Liver (tissue), 7 donors: ENCODE measurements at regions not wholly inside any gene's neighbourhood (a gene's known extent, or its start where the extent isn't known, plus 50 kb on each side); places are given as distances from the start of the nearest gene placed in this dataset.

Source experiments
- DNase-seq: peaks from one replicate; pipeline ENCODE4 v3.0.0-alpha.2; 2017; ENCODE audit warnings: low spot score
- H3K27ac ChIP-seq, 2 donors: one replicate each; pipeline ENCODE4 v1.7.0; 2013; ENCODE audit warnings: inconsistent platforms in 2 of 2, low read length in 2 of 2, control low read depth in 1 of 2, low read depth in 1 of 2, mild to moderate bottlenecking in 1 of 2
- H3K27me3 ChIP-seq, 4 donors: one replicate each; pipeline versions ENCODE4 v1.6.1 to v1.7.0; 2013; ENCODE audit warnings: low read length in 3 of 4, inconsistent platforms in 1 of 4, mild to moderate bottlenecking in 1 of 4, moderate library complexity in 1 of 4; ENCODE audit not compliant: control insufficient read depth in 4 of 4, insufficient read depth in 4 of 4
- H3K36me3 ChIP-seq, 4 donors: one replicate each; pipeline versions ENCODE4 v1.6.1 to v1.7.0; 2013; ENCODE audit warnings: low read length in 3 of 4, mild to moderate bottlenecking in 3 of 4, low read depth in 1 of 4, moderate library complexity in 1 of 4; ENCODE audit not compliant: control insufficient read depth in 4 of 4, insufficient read depth in 3 of 4
- H3K4me1 ChIP-seq, 4 donors: one replicate each; pipeline versions ENCODE4 v1.6.1 to v1.7.0; 2013; ENCODE audit warnings: low read length in 3 of 4, mild to moderate bottlenecking in 3 of 4, moderate library complexity in 1 of 4; ENCODE audit not compliant: control insufficient read depth in 4 of 4, insufficient read depth in 4 of 4
- H3K4me3 ChIP-seq, 3 donors: one replicate each; pipeline versions ENCODE4 v1.6.1 to v1.7.0; 2013; ENCODE audit warnings: low read length in 3 of 3, control low read depth in 1 of 3, low read depth in 1 of 3, mild to moderate bottlenecking in 1 of 3
- H3K9ac ChIP-seq, 2 donors: one replicate each; pipeline ENCODE4 v1.7.0; 2013; ENCODE audit warnings: low read length in 2 of 2, mild to moderate bottlenecking in 2 of 2, moderate library complexity in 2 of 2, control low read depth in 1 of 2, low read depth in 1 of 2
- H3K9me3 ChIP-seq, 4 donors: one replicate each; pipeline versions ENCODE4 v1.6.1 to v1.7.0; 2013; ENCODE audit warnings: low read length in 3 of 4; ENCODE audit not compliant: control insufficient read depth in 4 of 4
- EGR1 ChIP-seq, 2 donors: IDR thresholded peaks; 2 replicates each; pipeline ENCODE4 v1.6.1; 2016 to 2018; ENCODE audit warnings: antibody characterized with exemption in 2 of 2, low read depth in 2 of 2
- GABPA ChIP-seq, 2 donors: IDR thresholded peaks in 1 of 2; conservative IDR thresholded peaks in 1 of 2; 2 replicates each; pipeline ENCODE4 v1.6.1; 2016; ENCODE audit warnings: antibody characterized with exemption in 2 of 2, mild to moderate bottlenecking in 1 of 2, moderate library complexity in 1 of 2
- HNF4A ChIP-seq, 2 donors: conservative IDR thresholded peaks; 2 replicates each; pipeline ENCODE4 v1.6.1; 2016; ENCODE audit warnings: antibody characterized with exemption in 2 of 2, mild to moderate bottlenecking in 2 of 2
- JUND ChIP-seq, 2 donors: IDR thresholded peaks; 2 replicates each; pipeline ENCODE4 v1.6.1; 2016; ENCODE audit warnings: antibody characterized with exemption in 2 of 2
- MAX ChIP-seq: IDR thresholded peaks from 2 replicates; pipeline ENCODE4 v1.6.1; 2016; ENCODE audit warnings: antibody characterized with exemption
- NR2F2 ChIP-seq: IDR thresholded peaks from 2 replicates; pipeline ENCODE4 v1.6.1; 2016; ENCODE audit warnings: antibody characterized with exemption
- RAD21 ChIP-seq, 2 donors: IDR thresholded peaks; 2 replicates each; pipeline ENCODE4 v1.6.1; 2016; ENCODE audit warnings: antibody characterized with exemption in 2 of 2, mild to moderate bottlenecking in 2 of 2
- REST ChIP-seq: IDR thresholded peaks from 2 replicates; pipeline ENCODE4 v1.6.1; 2016; ENCODE audit warnings: antibody characterized with exemption, mild to moderate bottlenecking
- RXRA ChIP-seq, 2 donors: IDR thresholded peaks; 2 replicates each; pipeline ENCODE4 v1.6.1; 2017 to 2018; ENCODE audit warnings: antibody characterized with exemption in 2 of 2, mild to moderate bottlenecking in 1 of 2
- ZBTB33 ChIP-seq: IDR thresholded peaks from 2 replicates; pipeline ENCODE4 v1.6.1; 2016; ENCODE audit warnings: antibody characterized with exemption
- WGBS: extraction: QIAGEN DNeasy Blood & Tissue Kit; methylation state at CpG from one replicate; pipeline ENCODE4 v1.1.7; 2013; 5-methylcytosine and 5-hydroxymethylcytosine counted together
- donor health status: healthy.
- donor health status: healthy.
- donor health status: healthy.
- donor health status: healthy.

GRCh38 chr14:26191123-26191522 is 406.7 kb downstream of the NOVA1 start (continued):
- no peak for TF ChIP-seq REST

GRCh38 chr14:26190646-26191045 is 407.2 kb downstream of the NOVA1 start:
- Histone ChIP-seq H3K9me3 (no peaks in the 10 kb centered on the region), H3K4me3 (no peak overlapping the region), H3K4me1 (no peaks in the 10 kb centered on the region), H3K27ac (no peak overlapping the region), H3K9ac (no peak overlapping the region), H3K27me3 (no peaks in the 10 kb centered on the region), H3K36me3 (no peaks in the 10 kb centered on the region)
- 47% methylated on average over 2 of the region's 2 CpGs for WGBS
- DNase-seq, result no peak
- no peak for TF ChIP-seq ZBTB33

GRCh38 chr14:26187996-26188620 is 409.7 kb downstream of the NOVA1 start:
- no peaks in the 10 kb centered on the region for H3K4me1 ChIP-seq
- DNase-seq, result no peak
- H3K36me3 ChIP-seq, result no peaks in the 10 kb centered on the region
- no peak overlapping the region for H3K9ac ChIP-seq
- H3K4me3 ChIP-seq, result no peak overlapping the region
- H3K27me3 ChIP-seq, result no peaks in the 10 kb centered on the region
- 69% methylated on average over 2 of the region's 2 CpGs for WGBS
- TF ChIP-seq RAD21 (IDR thresholded peaks at IDR 0.05), result no peak
- no peak for TF ChIP-seq HNF4A (conservative IDR thresholded peaks at IDR 0.05)
- TF ChIP-seq JUND (IDR thresholded peaks at IDR 0.05), result no peak
- no peak for TF ChIP-seq RXRA (IDR thresholded peaks at IDR 0.05)
- TF ChIP-seq MAX, result no peak
- TF ChIP-seq NR2F2, result no peak
- no peak for TF ChIP-seq GABPA (IDR thresholded peaks at IDR 0.05 in 1 of 2, conservative IDR thresholded peaks at IDR 0.05 in 1 of 2)
- no peak for TF ChIP-seq EGR1 (IDR thresholded peaks at IDR 0.05; ENCODE audit: low read depth in 2 of 2)
- no peak overlapping the region for H3K27ac ChIP-seq
- H3K9me3 ChIP-seq, result no peaks in the 10 kb centered on the region

GRCh38 chr14:26180221-26180620 is 417.6 kb downstream of the NOVA1 start:
- WGBS, result 70% methylated on average over 2 of the region's 2 CpGs
- TF ChIP-seq MAX (no peak), NR2F2 (no peak), GABPA (IDR thresholded peaks at IDR 0.05 in 1 of 2, conservative IDR thresholded peaks at IDR 0.05 in 1 of 2) (no peak)

More at GRCh38 chr14:26180221-26180620, 417.6 kb downstream of the NOVA1 start:
- Histone ChIP-seq H3K4me1 (no peaks in the 10 kb centered on the region), H3K27me3 (no peaks in the 10 kb centered on the region), H3K9me3 (no peaks in the 10 kb centered on the region), H3K27ac (no peak overlapping the region), H3K36me3 (no peaks in the 10 kb centered on the region), H3K9ac (no peak overlapping the region), H3K4me3 (no peak overlapping the region)
- no peak for DNase-seq
